ENCODE measurements at regions not wholly inside any gene's neighbourhood (a gene's known extent, or its start where the extent isn't known, plus 50 kb on each side); places are given as distances from the start of the nearest gene placed in this dataset.

GRCh38 chr3:28958656-28959055 lies 322.2 kb upstream of the RBMS3 start:
- intact Hi-C loops (cut with DNase I, micrococcal nuclease), result no loop called here
- peaks cover 6% of the 10 kb centered on the region for H3K9me3 Mint-ChIP-seq (ENCODE audit: low read depth)
- ATAC-seq (no peak), DNase-seq (no peak)
- no peaks in the 10 kb centered on the region for H3K4me1 Mint-ChIP-seq
- ChIA-PET CTCF (interaction anchor here (0.6 kb wide), 1 partner anchor 557 kb away, joined by 3 read pairs; no protein-coding TSS in a partner anchor), POLR2A (no interaction called here)
- H3K27ac Mint-ChIP-seq, result no peak overlapping the region
- H3K4me3 Mint-ChIP-seq, result no peak overlapping the region
- no peaks in the 10 kb centered on the region for H3K27me3 Mint-ChIP-seq
- no peaks in the 10 kb centered on the region for H3K36me3 Mint-ChIP-seq (ENCODE audit: low read depth)

GRCh38 chr3:28971156-28971555 lies 309.7 kb upstream of the RBMS3 start:
- intact Hi-C loops (cut with DNase I, micrococcal nuclease), result no loop called here
- no peak overlapping the region for H3K4me3 Mint-ChIP-seq
- peaks cover 2% of the 10 kb centered on the region for H3K27me3 Mint-ChIP-seq
- no peak overlapping the region for H3K27ac Mint-ChIP-seq
- peaks cover 27% of the 10 kb centered on the region for H3K9me3 Mint-ChIP-seq (ENCODE audit: low read depth)
- DNase-seq, result no peak
- CTCF ChIA-PET, result no interaction called here
- peaks cover 7% of the 10 kb centered on the region for H3K36me3 Mint-ChIP-seq (ENCODE audit: low read depth)
- peaks cover 14% of the 10 kb centered on the region for H3K4me1 Mint-ChIP-seq
- POLR2A ChIA-PET, result no interaction called here
- no peak for ATAC-seq

GRCh38 chr3:28972921-28973320 lies 307.9 kb upstream of the RBMS3 start:
- Mint-ChIP-seq H3K36me3 (ENCODE audit: low read depth) (peaks cover 7% of the 10 kb centered on the region), H3K4me3 (no peak overlapping the region), H3K27me3 (peaks cover 2% of the 10 kb centered on the region), H3K4me1 (peaks cover 14% of the 10 kb centered on the region), H3K27ac (no peak overlapping the region), H3K9me3 (ENCODE audit: low read depth) (peaks cover 24% of the 10 kb centered on the region)
- ChIA-PET POLR2A (no interaction called here), CTCF (no interaction called here)
- intact Hi-C loops (cut with DNase I, micrococcal nuclease), result no loop called here
- ATAC-seq (peak; percentile 93), DNase-seq (peak; percentile 25)

GRCh38 chr3:28973609-28974008 lies 307.3 kb upstream of the RBMS3 start:
- peaks cover 2% of the 10 kb centered on the region for H3K27me3 Mint-ChIP-seq
- intact Hi-C loops (cut with DNase I, micrococcal nuclease), result no loop called here
- no peak overlapping the region for H3K4me3 Mint-ChIP-seq
- peaks cover 6% of the 10 kb centered on the region for H3K36me3 Mint-ChIP-seq (ENCODE audit: low read depth)
- no peak overlapping the region for H3K27ac Mint-ChIP-seq
- DNase-seq (no peak), ATAC-seq (no peak)
- ChIA-PET CTCF (no interaction called here), POLR2A (no interaction called here)
- H3K4me1 Mint-ChIP-seq, result peaks cover 14% of the 10 kb centered on the region
- H3K9me3 Mint-ChIP-seq (ENCODE audit: low read depth), result peaks cover 21% of the 10 kb centered on the region

- ATAC-seq, result no peak
- peaks cover 11% of the 10 kb centered on the region for H3K4me1 Mint-ChIP-seq
- H3K27ac Mint-ChIP-seq, result no peak overlapping the region
Measured at GRCh38 chr3:28978092-28978491, 302.8 kb upstream of the RBMS3 start.

GRCh38 chr3:28980131-28980530 lies 300.7 kb upstream of the RBMS3 start:
- intact Hi-C loops (cut with DNase I, micrococcal nuclease), result no loop called here
- DNase-seq, result no peak
- Mint-ChIP-seq H3K4me3 (no peak overlapping the region), H3K9me3 (ENCODE audit: low read depth) (no peaks in the 10 kb centered on the region), H3K27me3 (peaks cover 2% of the 10 kb centered on the region), H3K4me1 (peaks cover 6% of the 10 kb centered on the region), H3K36me3 (ENCODE audit: low read depth) (no peaks in the 10 kb centered on the region), H3K27ac (no peak overlapping the region)
- CTCF ChIA-PET, result no interaction called here
- ATAC-seq, result no peak
- POLR2A ChIA-PET, result no interaction called here

More at GRCh38 chr3:28978092-28978491, 302.8 kb upstream of the RBMS3 start:
- Mint-ChIP-seq H3K4me3 (no peak overlapping the region), H3K27me3 (peaks cover 2% of the 10 kb centered on the region), H3K9me3 (ENCODE audit: low read depth) (no peaks in the 10 kb centered on the region), H3K36me3 (ENCODE audit: low read depth) (no peaks in the 10 kb centered on the region)
- DNase-seq, result no peak
- intact Hi-C loops (cut with DNase I, micrococcal nuclease), result no loop called here
- POLR2A ChIA-PET, result no interaction called here
- CTCF ChIA-PET, result no interaction called here

- Mint-ChIP-seq H3K27ac (no peak overlapping the region), H3K9me3 (ENCODE audit: low read depth) (no peaks in the 10 kb centered on the region), H3K4me3 (no peak overlapping the region), H3K36me3 (ENCODE audit: low read depth) (no peaks in the 10 kb centered on the region), H3K27me3 (peaks cover 2% of the 10 kb centered on the region), H3K4me1 (peaks cover 6% of the 10 kb centered on the region)
- intact Hi-C loops (cut with DNase I, micrococcal nuclease), result no loop called here
- no peak for ATAC-seq
- CTCF ChIA-PET, result no interaction called here
- no peak for DNase-seq
- POLR2A ChIA-PET, result no interaction called here
Measured at GRCh38 chr3:28980631-28981030, 300.2 kb upstream of the RBMS3 start.

- ChIA-PET CTCF (interaction anchor here (0.7 kb wide), 1 partner anchor 981 kb away, joined by 3 read pairs; no protein-coding TSS in a partner anchor), POLR2A (no interaction called here)
- ATAC-seq (no peak), DNase-seq (no peak)
- H3K9me3 Mint-ChIP-seq (ENCODE audit: low read depth), result no peaks in the 10 kb centered on the region
- peaks cover 6% of the 10 kb centered on the region for H3K4me1 Mint-ChIP-seq
- H3K4me3 Mint-ChIP-seq, result no peak overlapping the region
- H3K36me3 Mint-ChIP-seq (ENCODE audit: low read depth), result no peaks in the 10 kb centered on the region
- intact Hi-C loops (cut with DNase I, micrococcal nuclease), result no loop called here
- no peaks in the 10 kb centered on the region for H3K27me3 Mint-ChIP-seq
- no peak overlapping the region for H3K27ac Mint-ChIP-seq
Measured at GRCh38 chr3:28982906-28983305, 298.0 kb upstream of the RBMS3 start.

GRCh38 chr3:28986922-28987321 lies 293.9 kb upstream of the RBMS3 start:
- Mint-ChIP-seq H3K4me3 (no peak overlapping the region), H3K4me1 (peaks cover 11% of the 10 kb centered on the region), H3K27ac (no peak overlapping the region), H3K27me3 (no peaks in the 10 kb centered on the region), H3K9me3 (ENCODE audit: low read depth) (no peaks in the 10 kb centered on the region), H3K36me3 (ENCODE audit: low read depth) (no peaks in the 10 kb centered on the region)
- DNase-seq (no peak), ATAC-seq (no peak)
- ChIA-PET CTCF (no interaction called here), POLR2A (no interaction called here)
- intact Hi-C loops (cut with DNase I, micrococcal nuclease), result no loop called here

- peak; percentile 88 for ATAC-seq
- CTCF ChIA-PET, result interaction anchor here (0.7 kb wide), 1 partner anchor 93 kb away, joined by 3 read pairs; no protein-coding TSS in a partner anchor
- Mint-ChIP-seq H3K27ac (no peak overlapping the region), H3K4me1 (peaks cover 11% of the 10 kb centered on the region), H3K4me3 (no peak overlapping the region), H3K36me3 (ENCODE audit: low read depth) (no peaks in the 10 kb centered on the region), H3K27me3 (no peaks in the 10 kb centered on the region), H3K9me3 (ENCODE audit: low read depth) (no peaks in the 10 kb centered on the region)
- DNase-seq, result peak; percentile 13
- intact Hi-C loops (cut with DNase I, micrococcal nuclease), result no loop called here
- POLR2A ChIA-PET, result no interaction called here
Measured at GRCh38 chr3:28989646-28990089, 291.2 kb upstream of the RBMS3 start.

GRCh38 chr3:28994161-28994905 lies 286.5 kb upstream of the RBMS3 start:
- no peak overlapping the region for H3K4me3 Mint-ChIP-seq
- ATAC-seq, result no peak
- ChIA-PET POLR2A (no interaction called here), CTCF (no interaction called here)
- DNase-seq, result no peak
- no peaks in the 10 kb centered on the region for H3K27me3 Mint-ChIP-seq
- H3K9me3 Mint-ChIP-seq (ENCODE audit: low read depth), result peaks cover 10% of the 10 kb centered on the region
- no peak overlapping the region for H3K27ac Mint-ChIP-seq
- H3K4me1 Mint-ChIP-seq, result peaks cover 10% of the 10 kb centered on the region
- intact Hi-C loops (cut with DNase I, micrococcal nuclease), result no loop called here
- no peaks in the 10 kb centered on the region for H3K36me3 Mint-ChIP-seq (ENCODE audit: low read depth)

GRCh38 chr3:29004885-29005599 lies 275.8 kb upstream of the RBMS3 start:
- H3K36me3 Mint-ChIP-seq (ENCODE audit: low read depth), result no peaks in the 10 kb centered on the region
- DNase-seq (no peak), ATAC-seq (no peak)
- no peak overlapping the region for H3K4me3 Mint-ChIP-seq
- no peaks in the 10 kb centered on the region for H3K27me3 Mint-ChIP-seq
- H3K27ac Mint-ChIP-seq, result no peak overlapping the region
- ChIA-PET POLR2A (no interaction called here), CTCF (no interaction called here)
- intact Hi-C loops (cut with DNase I, micrococcal nuclease), result no loop called here
- no peaks in the 10 kb centered on the region for H3K9me3 Mint-ChIP-seq (ENCODE audit: low read depth)
- no peaks in the 10 kb centered on the region for H3K4me1 Mint-ChIP-seq
